ENCODE measurements at regions not wholly inside any gene's neighbourhood (a gene's known extent, or its start where the extent isn't known, plus 50 kb on each side); places are given as distances from the start of the nearest gene placed in this dataset.

- CTCF ChIA-PET = interaction anchor here (1.2 to 2.7 kb wide), 2 partner anchors 14 to 140 kb away, joined by 3 to 8 read pairs; no protein-coding TSS in a partner anchor
- Histone ChIP-seq H3K4me2 (ENCODE audit: control insufficient read depth, insufficient read depth) (no peak overlapping the region), H3K9me3 (replicated peaks; ENCODE audit: control insufficient read depth, insufficient read depth, low read length) (no peaks in the 10 kb centered on the region), H3K27ac (ENCODE audit: control insufficient read depth, insufficient read depth) (no peak overlapping the region), H3K27me3 (replicated peaks in 1 of 2; ENCODE audit: control insufficient read depth in 2 of 2, insufficient read depth in 2 of 2, low read length in 1 of 2) (no peaks in the 10 kb centered on the region), H4K20me1 (ENCODE audit: control insufficient read depth, insufficient read depth) (no peaks in the 10 kb centered on the region), H2AFZ (ENCODE audit: control insufficient read depth, low read depth, low read length) (no peak overlapping the region), H3K4me3 (no peak overlapping the region), H3K79me2 (ENCODE audit: control insufficient read depth, insufficient read depth, low read length) (no peaks in the 10 kb centered on the region), H3K4me1 (ENCODE audit: control insufficient read depth, insufficient read depth, low read length) (no peaks in the 10 kb centered on the region; the same call in 1 of the 2 replicates), H3K36me3 (ENCODE audit: control insufficient read depth in 2 of 2, insufficient read depth in 2 of 2, low read length in 1 of 2) (no peaks in the 10 kb centered on the region), H3K9ac (ENCODE audit: control insufficient read depth, insufficient read depth, low read length) (no peak overlapping the region)
- TF ChIP-seq SMARCA5 (IDR thresholded peaks at IDR 0.05) = no peak
- TF ChIP-seq BCL11A (IDR thresholded peaks at IDR 0.05; ENCODE audit: low read depth, low read length) = no peak
- no peak for TF ChIP-seq DPF2 (IDR thresholded peaks at IDR 0.05)
- no peak for TF ChIP-seq HDAC2 (IDR thresholded peaks at IDR 0.05)
- TF ChIP-seq E2F8 (IDR thresholded peaks at IDR 0.05; ENCODE audit: low read depth, partially characterized antibody) = no peak
- no peak for TF ChIP-seq SP1 (IDR thresholded peaks at IDR 0.05; ENCODE audit: low read depth, low read length)
- TF ChIP-seq RFX5 (IDR thresholded peaks at IDR 0.05; ENCODE audit: low read depth, low read length) = no peak
- no peak for TF ChIP-seq BMI1 (IDR thresholded peaks at IDR 0.05; ENCODE audit: borderline replicate concordance)
- TF ChIP-seq SIN3A (IDR thresholded peaks at IDR 0.05; ENCODE audit: low read depth, low read length) = no peak
- TF ChIP-seq BACH1 (IDR thresholded peaks at IDR 0.05; ENCODE audit: borderline replicate concordance) = no peak
- no peak for TF ChIP-seq HDGF (IDR thresholded peaks at IDR 0.05)
- no peak for TF ChIP-seq NR2F1 (conservative IDR thresholded peaks at IDR 0.05)
- no peak for TF ChIP-seq ETV6 (conservative IDR thresholded peaks at IDR 0.05 in 1 of 2, IDR thresholded peaks at IDR 0.05 in 1 of 2; ENCODE audit: borderline replicate concordance in 1 of 2, low read depth in 1 of 2)
- no peak for TF ChIP-seq BRCA1 (IDR thresholded peaks at IDR 0.05; ENCODE audit: low read depth, low read length)
- TF ChIP-seq TARDBP (IDR thresholded peaks at IDR 0.05; ENCODE audit: borderline replicate concordance) = no peak
- no peak for TF ChIP-seq CUX1 (IDR thresholded peaks at IDR 0.05; ENCODE audit: insufficient replicate concordance, low read depth, low read length)
- in situ Hi-C loops (cut with MboI) (no loop called here), intact Hi-C loops (cut with micrococcal nuclease; ENCODE audit: unreplicated experiment) (no loop called here)
- BruUV-seq (replicated peaks) = no TSS peak
- FAIRE-seq (no peak), DNase-seq (ENCODE audit: low read depth, low spot score) (no peak), ATAC-seq (no peak)
- 59% methylated on average over 8 of the region's 8 CpGs for WGBS (ENCODE audit: insufficient coverage, insufficient replicate concordance, low lambda C conversion rate, missing lambda C conversion rate)
- POLR2A ChIA-PET = interaction anchor here (0.6 kb wide), 1 partner anchor 106 kb away, joined by 5 read pairs; no protein-coding TSS in a partner anchor
- SMC1A ChIA-PET (ENCODE audit: uncharacterized antibody, unreplicated experiment) = interaction anchor here (0.9 to 1.8 kb wide), 4 partner anchors 12 to 149 kb away, joined by 3 to 5 read pairs (median 4); no protein-coding TSS in a partner anchor
- RAD21 ChIA-PET (ENCODE audit: unreplicated experiment) = interaction anchor here (0.6 kb wide), 1 partner anchor 26 kb away, joined by 3 read pairs; no protein-coding TSS in a partner anchor
These were observed 142.4 kb downstream of the PLPP3 start for GRCh38 chr1:56436912-56437417.
